HPDE6-E6E7 (cell line): ENCODE measurements at regions not wholly inside any gene's neighbourhood (a gene's known extent, or its start where the extent isn't known, plus 50 kb on each side); places are given as distances from the start of the nearest gene placed in this dataset.

Experiments used
- DNase-seq: peaks from one replicate; pipeline ENCODE4 v3.0.0; 2011; ENCODE audit warnings: missing footprints; ENCODE audit errors: extremely low spot score

DNA sequence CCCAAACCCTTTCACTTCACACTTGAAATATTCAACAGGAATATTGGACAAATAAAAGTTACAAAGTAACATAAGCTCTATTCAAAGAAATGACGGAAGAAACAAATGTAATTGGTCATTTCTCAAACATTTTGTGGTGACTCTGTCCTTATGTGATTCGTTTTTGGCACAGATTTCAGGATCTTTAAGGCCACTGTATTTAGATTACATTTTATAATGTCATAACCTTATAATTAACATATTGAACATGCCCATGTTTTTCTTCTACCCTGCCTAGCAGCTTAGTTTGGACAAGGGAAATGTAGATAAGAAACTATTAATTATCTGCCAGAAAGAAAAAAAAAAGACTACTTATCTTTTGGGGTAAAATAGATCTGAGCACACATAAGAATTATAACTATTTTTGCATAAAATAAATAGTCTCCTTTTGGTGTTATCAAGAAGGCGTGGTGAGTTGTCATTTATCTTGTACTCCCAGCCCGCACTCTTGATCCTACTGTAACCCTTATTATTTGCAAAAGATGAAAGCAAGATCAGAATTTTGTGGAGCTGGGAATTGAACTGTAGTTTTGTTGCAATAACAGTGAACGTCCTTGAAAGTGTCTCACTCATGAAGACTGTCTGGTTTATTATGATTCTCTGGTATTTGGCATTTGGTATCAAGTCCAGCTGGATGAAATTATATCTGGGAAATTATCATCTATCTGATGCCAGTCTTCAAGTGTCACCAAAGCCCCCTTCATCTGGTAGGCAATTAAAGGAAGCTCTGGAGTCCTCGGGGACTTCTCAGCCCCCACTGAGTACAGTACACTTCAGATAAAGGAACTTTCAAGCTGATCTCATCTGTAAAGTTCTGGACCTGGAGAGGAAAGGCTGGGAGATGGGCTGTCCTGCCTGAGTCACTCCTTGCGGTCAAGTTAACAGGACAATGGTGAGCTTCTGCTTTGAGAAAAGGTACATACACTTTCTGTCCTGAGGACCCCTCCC is 175.7 kb upstream of the INHBA start:
- DNase-seq, result no peak

DNA sequence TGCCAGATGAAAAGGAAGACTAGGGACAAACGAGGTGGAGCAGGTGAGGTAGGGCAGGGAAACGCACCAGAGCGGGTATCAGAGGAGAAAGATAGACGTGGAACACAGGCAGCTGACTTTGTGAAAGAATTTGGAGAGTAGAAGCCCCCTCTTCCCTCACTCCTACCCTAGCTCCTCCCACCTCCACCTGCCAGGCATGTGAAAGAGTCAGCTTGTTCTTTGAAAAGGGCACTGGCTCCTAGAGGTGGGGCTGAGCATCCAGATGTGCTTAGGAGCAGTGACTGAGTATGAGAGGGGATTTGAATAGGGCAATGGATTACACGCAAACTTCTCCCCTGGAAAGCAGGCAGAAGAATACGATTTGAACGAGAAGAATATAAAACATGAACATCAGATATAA is 174.2 kb upstream of the INHBA start:
- DNase-seq, result no peak

DNA sequence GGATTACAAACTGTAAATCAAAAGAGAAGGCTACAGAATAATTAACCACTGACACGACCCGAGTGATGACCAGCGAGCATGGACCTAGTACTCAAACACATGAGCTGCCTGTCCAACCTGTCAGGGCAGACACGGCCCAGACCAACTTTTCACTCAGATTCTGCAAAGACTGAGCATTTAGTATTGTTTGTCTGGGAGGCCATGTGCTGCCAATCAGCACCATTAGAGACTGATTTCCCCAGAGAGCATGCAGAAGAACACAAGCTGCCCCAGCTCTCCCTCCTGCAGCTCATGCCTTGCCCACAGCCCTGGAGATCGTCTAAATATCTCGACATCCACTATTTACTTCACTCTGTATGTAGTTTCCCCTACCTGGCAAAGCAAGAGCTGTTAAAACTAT is 172.6 kb upstream of the INHBA start:
- DNase-seq, result no peak

DNA sequence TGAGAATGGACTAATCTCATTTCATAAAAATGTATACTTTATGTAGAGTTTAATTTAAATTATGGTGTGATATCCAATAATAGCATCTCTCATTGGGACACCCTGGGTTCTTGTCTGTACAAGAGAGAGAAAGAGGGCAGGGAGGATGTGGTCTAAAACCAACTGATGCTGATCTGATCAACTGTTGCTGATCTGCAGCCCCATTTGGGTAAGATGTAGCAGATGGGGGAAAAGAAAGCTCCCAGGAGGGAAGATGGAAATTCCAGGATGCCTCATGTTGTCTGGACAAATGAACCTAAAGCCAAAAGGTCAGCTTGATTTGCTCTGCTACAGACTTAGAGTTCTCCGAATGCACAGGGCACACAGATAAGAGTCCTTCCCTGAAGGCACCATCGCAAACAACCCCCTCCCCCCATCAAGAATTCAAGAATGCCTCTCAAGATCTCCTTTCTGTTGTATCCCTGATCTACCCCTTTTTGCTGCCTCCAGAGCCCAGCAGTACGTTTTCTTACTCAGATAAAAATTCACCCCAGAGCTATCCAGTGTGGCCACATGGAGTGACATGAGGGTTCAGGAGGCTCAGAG is 171.4 kb upstream of the INHBA start:
- DNase-seq, result no peak

DNA sequence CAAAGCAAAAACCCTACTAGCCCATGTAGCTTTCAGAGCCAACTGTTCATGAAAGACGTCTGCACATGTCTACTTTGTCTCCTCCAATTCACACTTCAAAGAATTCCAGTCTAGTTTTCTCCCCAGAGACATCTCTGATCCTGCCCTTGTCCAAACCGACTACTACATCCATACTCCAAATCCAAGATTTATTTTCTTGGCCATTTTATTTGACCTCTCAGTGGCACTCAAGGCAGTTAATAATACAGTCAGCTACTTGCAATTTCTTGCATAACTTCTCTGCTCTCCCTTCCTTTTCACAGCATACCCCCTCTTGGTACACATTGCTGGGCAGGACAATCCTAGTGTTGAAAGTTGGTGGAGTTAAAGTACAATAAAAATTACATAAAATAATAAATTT is 170.9 kb upstream of the INHBA start:
- no peak for DNase-seq

DNA sequence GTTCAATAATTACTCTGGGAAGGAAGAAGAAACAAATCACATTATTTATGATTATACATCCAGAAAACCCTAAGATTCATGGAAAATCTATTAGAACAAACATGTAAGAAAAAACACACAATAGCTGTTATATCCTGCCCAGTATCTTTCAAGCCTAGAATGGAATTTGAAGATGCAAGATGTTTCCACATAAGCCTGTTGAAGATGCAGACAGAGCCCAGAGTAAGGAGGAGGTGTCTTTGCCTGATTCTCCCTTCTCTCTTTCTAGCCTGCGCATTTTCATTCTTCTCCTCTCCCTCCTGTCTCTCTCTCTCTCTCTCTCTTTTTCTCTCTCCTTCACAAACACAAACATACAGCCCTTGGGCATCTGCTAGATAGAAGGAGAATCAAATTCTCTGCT is 170.1 kb upstream of the INHBA start:
- no peak for DNase-seq

DNA sequence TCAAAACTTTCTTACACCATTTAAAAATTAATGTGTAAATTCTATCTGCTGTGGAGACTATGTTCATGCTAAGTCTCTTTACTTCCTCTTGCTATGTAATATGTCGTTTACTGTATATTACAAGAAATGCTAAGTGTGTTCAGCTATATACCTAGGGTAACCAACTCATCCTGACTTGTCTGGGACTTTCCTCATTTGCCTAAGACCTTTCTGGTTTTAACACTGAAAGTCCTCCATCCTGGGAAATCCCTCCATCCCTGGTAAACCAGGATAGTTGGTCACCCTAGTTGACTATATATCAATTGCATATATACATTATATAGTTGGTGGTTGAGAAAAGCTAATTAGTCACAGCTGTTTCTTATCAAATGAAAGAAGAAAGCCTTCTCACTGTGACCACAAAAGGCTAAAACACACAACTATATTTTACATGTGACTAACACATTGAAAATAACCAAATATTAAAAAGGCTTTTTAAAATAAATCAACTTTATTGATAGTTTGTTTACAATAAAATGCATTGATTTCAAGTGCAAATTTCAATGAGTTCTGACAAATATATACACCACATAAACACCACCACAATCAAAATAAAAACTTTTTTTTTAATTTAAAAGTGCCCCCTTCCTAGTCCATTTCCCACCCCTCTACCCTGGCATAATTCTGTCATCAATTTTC is 167.7 kb upstream of the INHBA start:
- no peak for DNase-seq

DNA sequence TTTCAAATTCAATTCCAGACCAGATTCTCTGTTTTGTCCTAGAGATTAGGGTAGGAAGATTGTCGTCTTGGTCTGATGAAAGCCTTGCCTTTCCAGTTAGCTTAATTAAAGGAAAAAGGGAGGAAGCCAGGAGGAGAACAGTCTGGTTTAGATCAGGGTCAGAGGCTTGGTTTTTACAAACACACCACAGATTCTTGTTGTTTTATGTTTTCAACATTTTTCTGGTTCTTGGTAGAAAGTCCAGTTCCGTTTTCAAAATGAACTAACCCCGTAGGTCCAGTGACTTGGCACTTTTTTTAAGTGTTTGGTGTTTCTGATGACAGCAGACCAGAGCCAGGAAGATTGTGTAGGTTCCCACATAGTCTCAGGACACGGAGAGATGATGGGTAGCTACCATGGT is 167.1 kb upstream of the INHBA start:
- no peak for DNase-seq

DNA sequence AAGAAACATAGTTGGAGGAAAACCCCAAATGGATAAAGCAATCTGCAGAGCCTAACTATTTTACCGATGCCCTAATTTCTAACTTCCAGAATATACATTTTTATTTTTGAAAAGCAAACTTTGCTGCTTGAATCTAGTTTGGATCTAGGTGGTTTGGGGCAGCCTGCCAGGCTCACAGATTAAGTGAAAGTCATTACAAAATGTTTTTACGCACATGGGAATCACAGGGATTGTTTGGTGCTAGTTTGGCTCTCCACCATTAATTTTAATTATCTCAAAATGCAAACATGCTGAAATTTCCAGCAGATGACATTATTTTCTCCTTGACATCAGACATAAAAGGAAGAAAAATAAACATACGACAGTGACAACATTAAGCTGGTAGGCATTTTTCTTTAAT is 166.7 kb upstream of the INHBA start:
- DNase-seq, result no peak

DNA sequence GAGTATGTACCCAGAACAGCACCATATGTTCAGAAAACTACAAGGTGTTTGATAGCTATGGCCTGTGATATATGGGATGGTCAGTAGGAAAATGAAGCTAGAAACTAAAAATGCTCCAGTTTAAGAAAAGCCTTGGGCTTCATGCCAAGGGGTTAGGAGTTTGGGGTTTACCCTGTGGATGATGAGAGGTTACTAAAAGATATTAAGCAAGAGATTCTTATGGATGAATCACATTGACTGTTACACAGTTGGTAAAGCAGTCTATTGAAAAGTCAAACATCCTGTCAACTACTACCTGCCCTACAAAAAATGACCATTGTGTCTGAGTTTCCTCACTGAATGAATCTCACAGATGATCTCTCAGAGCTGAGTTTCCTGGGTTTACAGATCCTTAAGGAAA is 166.2 kb upstream of the INHBA start:
- no peak for DNase-seq

DNA sequence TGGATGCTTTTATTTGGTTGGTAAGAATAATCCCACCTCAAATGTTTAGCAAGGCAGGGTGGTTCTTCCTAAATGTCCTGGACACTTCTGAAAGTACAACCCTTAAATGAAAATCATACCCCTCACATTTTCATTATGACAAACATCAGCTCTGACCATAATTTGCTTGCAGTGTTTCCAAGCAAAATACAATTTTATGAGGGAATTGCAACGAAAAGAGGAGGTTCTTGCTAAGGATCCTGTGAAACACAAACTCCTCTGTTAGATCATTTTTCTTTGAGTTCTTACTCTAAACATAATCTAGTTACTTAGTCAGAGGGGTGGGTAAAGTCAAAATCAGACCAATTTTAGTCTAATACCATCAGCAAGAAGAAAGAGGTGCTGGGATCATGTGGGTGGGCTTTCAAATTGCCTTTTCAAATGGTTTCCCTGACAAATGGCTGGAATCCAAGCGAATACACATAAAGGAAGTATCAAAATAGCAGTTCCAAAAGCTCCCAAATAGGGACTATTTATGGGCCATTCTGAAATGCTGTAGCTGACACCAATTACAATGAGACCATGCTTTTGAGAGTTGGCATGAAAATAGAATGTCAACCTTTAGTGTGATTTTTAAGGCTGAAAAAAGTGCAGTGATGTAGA is 164.9 kb upstream of the INHBA start:
- DNase-seq, result no peak

DNA sequence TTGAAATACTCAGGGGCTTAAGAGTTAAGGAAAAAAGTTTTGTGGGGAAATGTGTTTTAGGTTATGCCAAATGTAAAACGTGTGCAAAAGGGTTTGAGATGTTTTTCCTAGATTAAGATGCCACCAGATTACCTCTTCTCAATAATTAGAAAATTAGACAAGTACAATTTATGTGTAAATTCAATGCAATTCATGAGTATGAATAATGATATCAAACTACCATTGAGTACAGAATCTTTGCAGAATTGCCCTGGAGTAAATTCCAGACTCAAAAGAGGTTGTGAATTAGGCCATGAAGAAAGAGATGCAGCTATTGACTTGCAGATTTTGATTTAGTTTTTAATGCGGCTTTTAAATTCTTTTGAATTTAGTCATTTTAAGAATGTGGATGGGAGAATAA is 159.4 kb upstream of the INHBA start:
- DNase-seq, result no peak

DNA sequence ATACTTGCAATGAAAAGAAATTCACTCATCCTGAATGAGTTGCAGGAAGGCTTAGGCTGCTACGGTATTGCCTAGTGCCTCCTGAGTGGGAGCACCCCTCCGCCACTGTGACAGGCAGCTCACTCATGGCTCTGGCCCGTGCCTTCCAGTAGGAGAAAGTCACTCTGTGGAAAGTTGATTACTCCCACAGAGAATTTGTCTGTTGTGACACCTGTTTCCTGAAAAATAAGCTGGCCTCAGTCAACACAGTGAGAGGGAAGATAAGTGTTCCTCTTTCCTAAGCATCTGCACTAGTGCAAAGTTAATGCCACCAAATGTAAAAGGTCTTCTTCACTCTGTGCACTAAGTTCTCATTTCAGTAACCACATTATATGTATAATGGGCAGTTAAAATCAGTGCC is 158.8 kb upstream of the INHBA start:
- DNase-seq, result no peak

DNA sequence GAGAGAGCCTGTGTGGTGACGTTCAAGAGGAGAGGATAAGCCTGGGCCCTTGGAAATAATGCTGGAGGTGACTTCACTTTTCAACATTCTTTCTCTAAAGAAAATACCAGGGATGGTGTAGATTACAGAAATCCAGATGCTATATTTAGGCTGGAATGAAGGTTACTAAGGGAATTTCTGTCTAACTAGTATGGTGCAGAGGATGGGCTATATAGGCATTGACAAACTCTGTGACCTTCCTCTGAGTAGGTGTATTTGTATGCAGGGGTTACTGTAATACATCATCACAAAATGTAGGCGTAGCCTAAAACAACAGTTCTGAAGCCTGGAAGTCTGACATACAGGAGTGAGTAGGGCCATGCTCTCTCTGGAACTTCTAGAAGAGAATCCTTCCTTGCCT is 155.3 kb upstream of the INHBA start:
- DNase-seq, result no peak

DNA sequence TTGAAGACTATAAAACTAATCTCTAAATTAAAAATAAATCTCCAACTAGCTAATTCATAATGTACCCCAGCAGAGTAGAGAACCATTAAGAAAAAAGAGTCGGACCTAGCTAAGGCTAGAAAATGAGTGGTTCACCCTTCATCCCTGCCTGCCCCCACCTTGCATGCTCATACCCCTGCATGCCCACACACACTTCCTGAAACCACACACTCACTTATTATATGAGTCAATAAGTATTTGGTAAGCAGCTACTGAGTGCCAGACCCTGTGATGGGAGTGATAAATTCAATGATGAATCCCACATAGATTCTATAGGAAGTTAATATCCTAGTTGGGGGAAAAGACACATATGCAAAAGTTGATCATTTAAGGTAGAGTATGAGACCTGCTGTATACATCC is 152.9 kb upstream of the INHBA start:
- no peak for DNase-seq

DNA sequence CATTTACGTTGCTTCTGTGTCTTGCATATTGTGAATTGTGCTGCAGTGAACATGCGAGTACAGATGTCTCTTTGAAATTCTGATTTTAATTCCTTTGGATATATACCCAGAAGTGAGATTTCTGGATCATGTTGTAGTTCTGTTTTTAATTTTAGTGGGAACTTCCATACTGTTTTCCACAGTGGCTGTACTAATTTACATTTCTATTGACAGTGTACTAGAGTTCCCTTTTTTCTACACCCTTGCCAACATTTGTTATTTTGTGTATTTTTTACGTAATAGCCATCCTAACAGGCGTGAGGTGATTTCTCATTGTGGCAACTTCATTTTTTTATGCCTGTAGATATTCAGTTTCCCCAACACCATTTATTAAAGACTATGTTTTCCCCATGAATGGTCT is 144.7 kb upstream of the INHBA start:
- no peak for DNase-seq

DNA sequence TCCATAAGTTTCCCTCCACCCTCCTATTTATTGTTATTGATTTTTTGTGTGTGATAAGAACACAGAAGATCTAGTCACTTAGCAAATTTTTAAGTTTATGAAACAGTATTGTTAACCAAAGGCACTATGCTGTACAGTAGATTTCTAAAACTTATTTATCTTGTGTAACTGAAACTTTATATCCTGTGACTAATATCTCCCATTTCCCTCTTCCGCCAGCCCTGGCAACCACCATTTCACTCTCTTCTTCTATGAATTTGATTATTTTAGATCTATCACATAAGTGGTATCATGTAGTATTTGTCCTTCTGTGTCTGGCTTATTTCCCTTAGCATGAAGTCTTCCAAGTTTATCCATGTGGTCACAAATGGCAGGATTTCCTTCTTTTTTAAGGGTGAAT is 144.3 kb upstream of the INHBA start:
- DNase-seq, result no peak

DNA sequence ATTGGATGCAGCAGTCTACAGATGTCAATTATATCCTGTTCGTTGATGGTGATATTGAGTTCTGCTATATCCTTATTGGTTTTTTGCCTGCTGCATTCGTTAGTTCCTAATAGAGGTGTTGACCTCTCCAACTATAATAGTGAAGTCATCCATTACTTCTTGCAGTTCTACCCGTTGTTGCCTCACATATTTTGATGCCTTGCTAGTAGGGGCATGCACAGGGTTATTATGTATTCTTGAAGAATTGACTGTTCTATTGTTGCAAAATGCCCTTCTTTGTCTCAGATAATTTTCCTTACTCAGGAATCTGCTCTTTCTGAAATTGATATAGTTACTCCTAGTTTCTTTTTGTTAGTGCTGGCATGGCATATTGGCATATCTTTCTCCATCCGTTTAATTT is 140.1 kb upstream of the INHBA start:
- DNase-seq, result no peak

DNA sequence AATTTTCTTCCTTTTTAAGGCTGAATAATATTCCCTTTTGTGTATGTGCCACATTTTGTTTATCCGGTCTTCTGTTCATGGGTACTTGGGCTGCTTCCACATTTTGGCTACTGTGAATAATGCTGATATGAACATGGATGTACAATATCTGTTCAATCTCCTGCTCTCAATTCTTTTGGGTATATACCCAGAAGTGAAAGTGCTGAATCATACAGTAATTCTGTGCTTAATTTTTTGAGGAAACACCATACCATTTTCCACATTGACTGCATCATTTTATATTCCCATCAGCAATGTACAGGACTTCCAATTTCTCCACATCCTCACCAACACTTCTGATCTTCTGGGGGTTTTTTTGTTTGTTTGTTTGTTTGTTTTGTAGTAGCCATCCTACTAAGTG is 135.0 kb upstream of the INHBA start:
- DNase-seq, result no peak

DNA sequence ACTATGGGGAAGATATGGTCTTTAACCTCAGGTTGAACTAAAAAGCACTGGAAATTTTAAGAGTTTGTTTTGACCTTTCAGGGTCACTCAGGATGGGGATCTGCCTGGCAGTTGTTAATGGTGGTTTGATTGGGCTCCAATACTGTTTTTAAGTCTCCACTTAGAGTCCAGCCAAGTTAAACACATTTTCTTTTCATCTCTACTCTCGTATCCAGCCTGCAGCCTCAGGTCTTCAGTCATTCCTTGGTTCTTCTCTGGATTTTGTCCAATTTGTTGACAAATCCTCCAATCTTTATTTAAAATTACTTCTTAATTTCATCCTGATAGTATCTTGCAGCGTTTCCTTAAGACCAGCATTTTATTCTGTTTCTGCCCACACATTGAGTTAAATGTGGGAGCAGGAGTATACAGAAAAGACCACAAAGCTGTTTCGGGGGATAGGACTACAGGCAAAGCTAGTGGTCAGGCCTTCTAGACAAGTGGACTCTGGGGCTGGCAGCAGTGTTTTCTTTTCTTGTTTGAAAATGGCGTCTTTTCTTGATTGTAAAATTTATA is 133.2 kb upstream of the INHBA start:
- DNase-seq, result no peak

DNA sequence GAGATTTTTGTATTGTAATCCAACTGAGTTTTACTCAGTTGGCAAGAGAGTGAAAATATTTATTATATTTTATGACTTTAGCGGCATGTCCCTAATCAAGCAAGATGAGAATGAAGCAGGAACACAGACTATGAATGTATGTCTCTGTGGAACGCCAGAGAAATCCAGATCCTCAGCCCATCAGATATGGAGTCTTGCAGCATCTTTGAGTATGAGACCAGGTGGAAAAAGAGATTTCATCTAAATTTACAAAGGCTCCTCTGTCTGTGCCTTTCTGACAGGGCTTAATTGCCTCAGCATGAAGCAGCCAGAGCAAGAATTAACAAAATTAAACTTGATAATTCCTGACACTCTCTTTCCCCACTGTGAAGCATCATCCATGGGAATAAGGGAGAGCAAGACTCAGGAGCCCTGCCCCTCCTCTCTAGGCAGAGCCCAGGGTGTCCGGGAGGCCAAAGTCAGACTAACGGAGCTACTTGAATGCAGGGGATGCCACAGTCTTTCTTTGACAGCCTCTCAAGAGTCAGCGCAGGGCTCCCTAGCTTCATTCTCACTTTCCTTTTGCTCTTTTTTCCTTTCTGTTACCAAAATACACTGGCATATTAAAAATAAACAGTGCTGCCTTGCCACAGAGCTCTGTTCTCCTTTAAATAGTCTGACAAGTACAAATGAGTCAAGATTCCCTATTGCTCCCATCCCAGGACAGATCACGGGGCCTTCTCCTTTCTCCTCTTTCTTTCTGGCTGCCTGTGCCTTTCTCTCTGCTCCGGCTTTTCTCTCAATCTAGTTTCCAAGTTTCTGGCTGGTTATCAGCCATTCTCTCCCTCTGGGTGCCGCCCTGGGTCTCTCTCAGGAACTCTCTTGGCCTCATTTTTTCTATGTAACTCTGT is 132.2 kb upstream of the INHBA start:
- DNase-seq, result no peak
